Vagina (tissue), 2 donors: ENCODE measurements at regions not wholly inside any gene's neighbourhood (a gene's known extent, or its start where the extent isn't known, plus 50 kb on each side); places are given as distances from the start of the nearest gene placed in this dataset.

Source experiments
- CTCF ChIP-seq, 3 experiments: fragments of 450-650 bp in 2 of 3; fragments of 200-600 bp in 1 of 3; sonication (generic) in 1 of 3; IDR thresholded peaks; one replicate each; pipeline ENCODE4 v1.5.1; 2017 to 2019; ENCODE audit warnings: antibody characterized with exemption in 3 of 3, mild to moderate bottlenecking in 2 of 3, moderate library complexity in 2 of 3
- POLR2A ChIP-seq, 2 donors: fragments of 450-650 bp; IDR thresholded peaks; one replicate each; pipeline ENCODE4 v1.6.1; 2017; ENCODE audit warnings: antibody characterized with exemption in 2 of 2, mild to moderate bottlenecking in 2 of 2, moderate library complexity in 2 of 2

DNA sequence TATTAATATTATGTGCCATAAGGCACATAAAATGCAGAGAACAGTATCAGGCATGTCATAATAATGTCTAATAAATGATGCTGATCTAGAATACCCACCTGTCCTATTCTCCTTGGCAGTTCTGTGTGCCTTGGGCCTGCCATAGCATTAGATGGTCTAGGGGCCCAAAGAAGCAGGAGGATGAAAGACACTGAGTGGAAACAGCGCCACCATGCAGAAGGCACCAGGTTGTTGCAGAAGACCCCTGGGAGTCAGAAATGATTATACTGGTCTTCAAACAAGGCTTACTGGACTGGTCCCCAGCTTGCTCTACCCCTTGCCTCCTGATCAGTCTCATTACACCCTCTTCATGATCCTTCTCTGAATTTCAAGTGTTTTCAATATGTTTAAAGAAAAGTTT lies 353.3 kb downstream of the GRIN2B start:
- no peak for TF ChIP-seq CTCF (IDR thresholded peaks at IDR 0.05)
- TF ChIP-seq POLR2A (IDR thresholded peaks at IDR 0.05) = no peak
